ENCODE measurements at regions not wholly inside any gene's neighbourhood (a gene's known extent, or its start where the extent isn't known, plus 50 kb on each side); places are given as distances from the start of the nearest gene placed in this dataset.

- TF ChIP-seq POLR2A (IDR thresholded peaks at IDR 0.05; ENCODE audit: low read length) = no peak
- no peak for TF ChIP-seq GATA1 (IDR thresholded peaks at IDR 0.05; ENCODE audit: low read depth, low read length)
These were observed 336.0 kb upstream of the KCNH8 start for GRCh38 chr3:18812316-18812715.

Data from erythroblast (primary cell).